GM18870 (cell line): ENCODE measurements at regions not wholly inside any gene's neighbourhood (a gene's known extent, or its start where the extent isn't known, plus 50 kb on each side); places are given as distances from the start of the nearest gene placed in this dataset.
A peak's percentile ranks its signal among the peaks of the same experiment; 100 is the strongest.

Experiments
- ATAC-seq: cut with Tn5 transposase; IDR thresholded peaks from one replicate; pipeline ENCODE4 v1.9.1; 2021; ENCODE audit warnings: moderate library complexity; ENCODE audit not compliant: unreplicated experiment

GRCh38 chr18:64474255-64474654, 325.4 kb upstream of the LINC00305 start:
- ATAC-seq = no peak

- no peak for ATAC-seq
These were observed 300.5 kb upstream of the LINC00305 start for GRCh38 chr18:64449434-64449833.

GRCh38 chr18:64444819-64445218, 295.9 kb upstream of the LINC00305 start:
- ATAC-seq = no peak

- no peak for ATAC-seq
These were observed 289.3 kb upstream of the LINC00305 start for GRCh38 chr18:64438178-64438577.

- no peak for ATAC-seq
These were observed 287.2 kb upstream of the LINC00305 start for GRCh38 chr18:64436111-64436510.

GRCh38 chr18:64419156-64419555, 270.3 kb upstream of the LINC00305 start:
- no peak for ATAC-seq

GRCh38 chr18:64416990-64417389, 268.1 kb upstream of the LINC00305 start:
- ATAC-seq = no peak

GRCh38 chr18:64415218-64415617, 266.3 kb upstream of the LINC00305 start:
- no peak for ATAC-seq

- ATAC-seq = no peak
These were observed 261.8 kb upstream of the LINC00305 start for GRCh38 chr18:64410685-64411084.

- ATAC-seq = peak; percentile 58
These were observed 260.6 kb upstream of the LINC00305 start for GRCh38 chr18:64409511-64409910.

GRCh38 chr18:64407606-64408005, 258.7 kb upstream of the LINC00305 start:
- ATAC-seq = no peak

- ATAC-seq = no peak
These were observed 256.3 kb upstream of the LINC00305 start for GRCh38 chr18:64405161-64405560.

GRCh38 chr18:64403784-64404503, 255.1 kb upstream of the LINC00305 start:
- peak; percentile 68 for ATAC-seq

- ATAC-seq = no peak
These were observed 253.7 kb upstream of the LINC00305 start for GRCh38 chr18:64402636-64403035.

GRCh38 chr18:64401268-64402060, 252.6 kb upstream of the LINC00305 start:
- no peak for ATAC-seq

GRCh38 chr18:64399566-64399965, 250.7 kb upstream of the LINC00305 start:
- ATAC-seq = no peak

GRCh38 chr18:64398320-64398719, 249.4 kb upstream of the LINC00305 start:
- peak; percentile 52 for ATAC-seq

- ATAC-seq = no peak
These were observed 243.3 kb upstream of the LINC00305 start for GRCh38 chr18:64392202-64392601.

- no peak for ATAC-seq
These were observed 235.2 kb upstream of the LINC00305 start for GRCh38 chr18:64384101-64384500.

- peak; percentile 99 for ATAC-seq
These were observed 231.2 kb upstream of the LINC00305 start for GRCh38 chr18:64380117-64380516.

GRCh38 chr18:64379662-64380061, 230.8 kb upstream of the LINC00305 start:
- no peak for ATAC-seq

GRCh38 chr18:64377446-64377845, 228.6 kb upstream of the LINC00305 start:
- no peak for ATAC-seq
